HG03097 (cell line): ENCODE measurements at regions not wholly inside any gene's neighbourhood (a gene's known extent, or its start where the extent isn't known, plus 50 kb on each side); places are given as distances from the start of the nearest gene placed in this dataset.
"Not testable (repeated sequence)": the region's sequence is repeated elsewhere in the genome, so short reads cannot be mapped to it uniquely, and the experiment has no call there.

Experiments used
- ATAC-seq: cut with Tn5 transposase; IDR thresholded peaks from one replicate; pipeline ENCODE4 v1.9.1; 2021; ENCODE audit not compliant: unreplicated experiment, low FRiP score

DNA sequence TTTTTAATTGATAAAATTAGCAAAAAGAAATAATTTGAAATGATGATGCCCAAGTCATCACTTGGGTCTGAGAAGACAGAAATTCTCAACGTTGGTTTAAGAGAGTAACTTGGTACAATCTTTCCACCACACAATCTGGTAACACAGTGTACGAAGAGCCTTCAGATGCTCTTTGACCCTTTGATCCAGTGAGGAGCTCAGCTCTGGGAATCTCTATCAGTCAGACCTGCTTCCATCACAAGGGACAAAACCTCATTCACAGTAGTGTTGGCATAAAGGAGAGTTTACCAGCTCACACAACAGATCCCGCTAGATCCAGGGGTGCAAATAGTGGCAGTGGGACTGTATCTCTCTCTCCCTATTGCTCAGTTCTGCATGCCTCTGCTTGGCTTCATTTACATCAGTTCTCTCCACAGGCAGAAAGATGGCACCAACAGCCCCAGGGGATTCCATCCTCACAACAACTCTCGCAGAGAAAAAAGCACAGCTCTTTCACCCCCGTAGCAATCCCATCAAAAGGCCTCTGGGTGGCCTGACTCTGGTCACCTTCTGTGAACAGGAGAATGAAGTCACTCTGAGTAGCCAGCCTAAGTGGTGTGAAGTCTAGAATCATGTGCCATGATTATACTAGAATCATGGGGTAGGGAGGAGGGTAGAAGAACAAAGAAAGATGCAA, 119.7 kb downstream of the ZNF281 start:
- ATAC-seq = no peak

DNA sequence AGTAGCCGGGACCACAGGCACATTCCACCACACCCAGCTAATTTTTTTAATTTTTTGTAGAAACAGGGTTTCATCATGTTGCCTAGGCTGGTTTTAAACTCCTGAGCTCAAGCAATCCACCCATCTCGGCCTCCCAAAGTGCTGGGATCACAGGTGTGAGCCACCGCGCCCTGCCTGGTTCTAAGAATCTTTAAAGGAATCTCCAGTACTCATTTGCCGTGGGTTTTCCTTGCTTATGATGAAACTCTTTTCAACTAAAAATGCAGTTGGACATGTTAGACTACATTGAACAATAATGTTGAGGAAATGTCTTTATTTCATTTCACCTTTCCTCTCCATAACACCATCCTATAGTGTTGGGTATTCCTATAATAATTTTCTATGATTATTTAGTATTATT, 121.6 kb downstream of the ZNF281 start:
- ATAC-seq = no peak

DNA sequence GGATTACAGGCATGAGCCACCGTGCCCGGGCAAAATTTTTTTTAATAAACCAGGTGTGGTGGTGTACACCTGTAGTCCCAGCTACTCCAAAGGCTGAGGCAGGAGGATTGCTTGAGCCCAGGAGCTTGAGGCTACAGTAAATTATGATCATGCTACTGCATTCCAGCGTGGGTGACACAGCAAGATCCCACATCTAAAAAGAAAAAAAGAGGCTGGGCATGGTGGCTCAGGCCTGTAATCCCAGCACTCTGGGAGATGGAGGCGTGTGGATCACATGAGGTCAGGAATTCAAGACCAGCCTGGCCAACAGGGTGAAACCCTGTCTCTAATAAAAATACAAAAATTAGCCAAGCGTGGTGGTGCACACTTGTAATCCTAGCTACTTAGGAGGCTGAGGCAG, 125.6 kb downstream of the ZNF281 start:
- ATAC-seq = not testable (repeated sequence)

DNA sequence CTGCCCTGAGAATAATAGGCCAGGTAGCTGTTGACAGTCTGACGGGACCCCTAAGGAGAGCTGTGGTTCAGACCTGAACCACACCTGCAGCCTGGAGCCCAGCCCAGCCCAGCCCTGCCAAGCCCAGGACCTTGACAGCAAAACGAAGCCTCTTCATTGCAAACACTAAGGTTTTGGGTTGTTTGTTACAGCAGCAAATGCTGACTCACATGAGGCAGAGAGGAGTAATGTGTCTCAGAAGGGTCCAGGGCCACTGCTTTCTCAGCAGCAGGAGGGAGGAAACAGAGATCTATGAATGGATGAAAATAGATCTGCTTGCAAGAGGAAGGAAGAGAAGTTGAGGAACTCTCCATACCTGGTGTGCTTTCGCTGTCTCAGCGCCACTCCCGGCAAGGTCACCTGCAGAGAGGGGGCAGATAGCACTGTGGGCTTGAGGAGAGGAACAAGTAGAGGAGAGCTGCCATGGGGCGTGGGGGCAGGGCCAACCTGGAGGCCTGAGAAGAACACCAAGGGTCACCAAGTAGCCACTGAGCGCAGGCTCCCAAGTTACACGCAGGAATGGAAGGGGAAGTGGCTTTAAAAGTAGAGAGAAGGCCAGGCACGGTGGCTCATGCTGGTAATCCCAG, 127.2 kb downstream of the ZNF281 start:
- no peak for ATAC-seq

DNA sequence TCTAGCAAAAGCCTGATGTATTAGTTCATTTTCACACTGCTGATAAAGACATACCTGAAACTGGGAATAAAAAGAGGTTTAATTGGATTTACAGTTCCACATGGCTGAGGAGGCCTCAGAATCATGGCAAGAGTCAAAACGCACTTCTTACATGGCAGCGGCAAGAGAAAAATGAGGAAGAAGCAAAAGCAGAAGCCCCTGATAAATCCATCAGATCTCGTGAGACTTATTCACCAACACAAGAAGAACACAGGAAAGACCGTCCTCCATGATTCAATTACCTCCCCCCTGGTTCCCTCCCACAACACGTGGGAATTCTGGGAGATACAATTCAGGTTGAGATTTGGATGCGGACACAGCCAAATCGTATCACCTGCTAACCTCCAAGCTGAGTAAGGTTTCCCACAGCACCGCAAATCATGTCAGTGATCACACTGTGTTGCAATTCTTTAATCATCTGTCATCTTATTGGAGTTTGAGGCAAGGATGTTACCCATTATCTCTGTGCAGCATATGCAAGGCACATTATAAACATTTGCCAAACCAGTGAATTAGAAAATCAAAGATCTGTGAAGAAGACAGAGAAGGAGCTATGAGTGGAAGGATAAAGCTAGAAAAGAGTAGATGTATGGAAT, 128.5 kb downstream of the ZNF281 start:
- no peak for ATAC-seq

DNA sequence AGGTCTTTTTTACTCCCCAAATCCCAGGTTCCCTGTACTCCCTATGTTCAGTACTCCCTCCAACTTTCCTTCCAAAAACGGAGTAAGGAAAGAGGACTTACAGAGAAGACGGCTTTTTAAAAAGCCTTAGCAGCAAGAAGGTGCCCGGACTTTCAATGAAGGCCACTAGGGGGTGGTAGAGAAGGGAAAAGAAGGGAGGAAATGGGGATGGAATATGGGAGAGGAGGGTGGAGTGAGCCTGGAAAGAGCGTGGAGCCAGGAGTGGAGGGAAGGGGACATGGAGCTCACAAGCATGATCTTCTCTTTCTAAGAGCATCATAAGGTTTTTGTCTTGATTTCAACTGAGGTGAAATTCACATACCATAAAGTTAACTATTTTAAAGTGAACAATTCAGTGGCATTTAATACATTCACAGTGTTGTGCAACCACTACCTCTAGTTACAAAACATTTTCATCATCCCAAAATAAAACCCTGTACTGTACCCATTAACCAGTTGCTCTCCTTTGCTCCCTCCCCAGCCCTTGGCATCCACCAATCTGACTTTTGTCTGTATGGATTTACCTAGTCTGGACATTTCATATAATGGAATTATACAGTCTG, 129.9 kb downstream of the ZNF281 start:
- no peak for ATAC-seq

DNA sequence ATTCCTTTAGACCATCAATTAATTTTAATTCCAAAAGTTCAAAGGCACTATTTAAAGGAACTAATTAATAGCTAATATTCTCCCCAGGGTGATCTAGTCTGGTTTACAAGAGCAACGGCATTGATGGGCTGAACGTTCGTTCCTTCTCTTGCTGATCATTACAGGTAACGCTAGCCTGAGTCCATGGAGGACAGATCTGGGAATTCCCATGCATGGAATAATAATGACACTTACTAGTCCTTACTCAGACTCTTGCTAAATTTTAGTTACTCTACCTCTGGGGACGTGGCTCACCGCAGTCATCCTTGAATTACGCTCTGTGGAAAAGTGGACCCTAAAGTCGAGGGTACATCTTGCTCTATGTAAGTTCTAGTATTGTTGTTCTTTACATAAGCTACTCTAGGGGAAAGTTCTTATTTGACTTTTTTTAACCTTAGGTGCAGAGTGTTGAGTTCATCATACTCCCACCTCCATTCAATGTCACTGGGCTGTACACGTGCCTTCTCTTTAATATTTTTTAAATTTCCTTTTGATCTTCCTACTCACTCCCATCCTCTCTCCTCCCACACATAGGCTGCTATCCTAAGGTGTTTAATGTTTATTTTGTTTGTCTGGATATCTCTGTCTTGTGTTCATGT, 133.9 kb downstream of the ZNF281 start:
- ATAC-seq = no peak

DNA sequence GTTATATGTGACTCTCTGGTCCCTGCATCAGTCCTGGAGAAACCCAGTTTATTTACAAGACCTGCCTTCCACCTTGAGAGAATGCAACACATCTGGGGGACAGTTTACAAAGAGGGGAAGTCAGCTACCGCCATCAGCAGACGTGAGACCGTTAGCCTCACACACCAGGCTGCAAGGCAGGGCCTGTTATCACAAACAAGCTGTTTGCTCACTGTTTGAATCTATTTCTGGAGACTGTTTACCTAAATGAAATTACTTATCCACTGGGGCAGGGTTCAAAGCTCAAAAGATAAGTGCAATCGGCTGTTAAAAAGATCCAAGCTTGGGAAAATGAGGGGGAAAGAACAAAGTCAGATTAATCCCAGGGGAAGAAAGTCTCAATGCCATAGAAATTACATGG, 134.4 kb downstream of the ZNF281 start:
- no peak for ATAC-seq

DNA sequence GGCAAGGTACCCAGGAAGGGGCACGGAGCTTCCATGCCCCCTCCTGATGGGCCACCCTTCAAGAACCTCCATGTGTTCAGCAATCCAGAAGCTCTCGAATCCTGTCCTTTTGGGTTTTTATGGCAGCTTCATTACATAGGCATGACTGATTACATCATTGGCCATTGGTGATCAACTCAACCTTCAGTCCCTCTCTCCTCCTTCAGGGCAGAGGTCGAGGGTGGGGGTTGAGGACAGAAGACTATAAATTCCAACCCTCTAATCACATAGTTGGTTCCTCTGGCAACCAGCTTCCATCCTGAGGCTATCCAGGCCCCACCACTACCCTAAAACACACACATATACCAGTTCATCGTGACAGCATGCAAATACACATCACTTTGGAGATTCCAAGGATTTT, 135.7 kb downstream of the ZNF281 start:
- ATAC-seq = no peak

DNA sequence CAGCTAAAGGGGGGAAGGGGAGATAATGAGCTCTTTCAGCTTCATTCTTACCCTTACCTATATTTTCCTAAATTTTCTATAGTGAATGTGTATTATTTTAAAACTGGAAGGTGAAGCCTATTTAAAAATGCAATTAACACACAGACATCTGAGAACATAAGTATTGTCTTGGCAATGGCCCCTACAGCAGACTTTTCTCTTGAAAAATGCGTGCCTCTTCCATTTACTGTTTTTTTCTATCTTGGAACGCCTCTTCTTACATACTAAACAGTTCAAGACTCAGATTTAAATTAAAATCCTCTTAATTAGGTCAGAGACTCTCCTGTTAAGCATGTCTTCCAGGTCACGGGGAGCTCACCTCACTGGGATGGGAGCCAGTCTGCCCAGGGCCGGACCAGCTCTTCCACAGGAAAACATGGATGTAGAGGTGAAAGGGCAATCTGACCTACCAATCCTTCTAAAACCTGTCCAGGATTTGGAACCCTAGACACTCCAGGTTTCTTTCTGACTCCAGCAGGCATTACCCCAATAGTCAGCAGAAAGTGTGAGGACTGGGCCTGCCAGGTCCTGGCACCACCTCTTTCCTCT, 137.3 kb downstream of the ZNF281 start:
- no peak for ATAC-seq

DNA sequence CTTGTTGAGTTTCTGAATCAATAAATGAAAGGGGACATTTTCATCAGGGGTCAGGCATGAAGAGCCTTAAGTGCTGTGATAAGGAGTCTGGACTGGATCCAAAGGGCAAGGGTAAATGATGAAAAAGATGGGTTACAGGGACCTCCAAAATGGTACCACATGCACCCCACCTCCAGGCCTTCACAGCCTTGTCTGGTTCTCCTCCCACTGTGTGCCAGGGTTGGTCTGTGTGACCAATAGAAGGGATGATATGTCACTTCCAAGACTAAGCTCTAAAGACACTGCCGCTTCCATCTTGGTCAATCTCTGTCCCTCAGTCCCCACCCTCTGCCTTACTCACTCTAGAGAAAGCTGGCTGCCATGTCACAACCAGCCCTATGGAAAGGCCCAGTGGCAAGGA, 140.6 kb downstream of the ZNF281 start:
- no peak for ATAC-seq

DNA sequence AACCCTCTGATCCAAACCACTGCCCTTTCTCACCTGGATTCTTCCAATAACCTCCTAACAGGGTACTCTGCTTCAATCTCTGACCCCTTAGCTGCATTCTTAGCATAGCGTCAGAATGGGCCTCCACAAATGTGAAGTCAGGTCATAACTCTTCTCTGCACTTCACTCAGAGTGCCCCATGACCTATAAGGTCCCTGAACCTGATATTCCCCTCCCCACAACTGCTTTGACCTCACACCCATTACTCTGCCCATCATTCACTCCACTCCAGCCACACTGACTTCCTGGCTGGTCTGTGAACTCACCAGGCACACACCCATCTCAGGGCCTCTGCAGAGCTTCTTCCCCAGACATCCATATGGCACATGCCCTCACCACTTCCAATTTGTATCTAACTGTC, 141.9 kb downstream of the ZNF281 start:
- no peak for ATAC-seq

DNA sequence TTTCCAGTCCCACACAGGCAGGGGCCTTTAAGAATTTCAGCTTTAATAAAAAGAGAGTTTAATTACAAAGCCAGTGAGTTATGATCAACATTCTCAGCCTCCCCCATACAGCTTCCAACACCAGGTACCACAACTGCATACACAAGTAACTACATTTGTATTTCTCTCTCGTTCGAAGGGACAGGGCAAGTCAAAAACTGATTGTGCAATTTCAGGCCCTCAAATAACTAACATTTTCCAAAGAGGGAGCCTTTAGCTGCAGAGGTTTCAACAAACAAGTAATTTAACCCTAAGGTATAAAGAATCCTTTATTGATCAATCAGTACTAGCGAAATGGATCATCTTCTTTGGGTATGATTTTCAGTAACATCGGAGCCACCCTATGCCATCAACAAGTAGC, 142.4 kb downstream of the ZNF281 start:
- ATAC-seq = no peak

DNA sequence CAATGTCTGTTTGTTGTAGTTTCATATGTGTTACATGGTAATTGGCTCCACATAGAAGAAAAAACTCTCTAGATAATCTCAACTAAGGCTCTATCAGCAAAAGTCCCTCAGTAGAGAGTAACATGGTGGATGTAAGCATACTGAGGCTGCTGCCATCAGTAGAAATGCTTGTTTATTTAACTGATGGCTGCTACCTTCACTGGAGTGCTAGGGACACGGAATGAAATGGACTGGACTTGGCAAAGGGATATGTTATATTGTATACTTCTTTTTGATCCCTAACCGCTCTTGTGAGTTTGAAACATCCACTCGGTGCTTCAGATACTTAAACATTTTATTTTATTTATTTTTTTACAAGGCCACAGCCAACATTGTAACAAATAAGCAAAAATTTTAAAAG, 143.0 kb downstream of the ZNF281 start:
- no peak for ATAC-seq

DNA sequence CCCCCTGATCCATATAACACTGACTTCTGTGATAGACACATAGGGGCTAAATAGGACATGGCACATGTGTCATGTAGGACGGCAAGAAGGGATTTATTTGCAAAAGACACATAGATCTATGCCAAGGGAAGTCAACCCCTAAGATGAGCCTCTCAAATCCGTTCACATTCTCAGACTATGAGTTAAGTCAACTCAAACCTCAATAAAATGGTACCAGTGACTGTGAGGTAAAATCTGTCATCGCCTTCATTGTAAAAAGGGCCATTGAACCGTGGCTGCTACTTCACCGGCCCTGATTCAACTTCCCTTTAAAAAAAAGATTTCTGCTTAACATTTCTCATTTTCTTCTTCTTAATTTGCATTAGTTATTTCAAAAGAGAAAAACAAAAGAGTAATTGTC, 144.0 kb downstream of the ZNF281 start:
- no peak for ATAC-seq

DNA sequence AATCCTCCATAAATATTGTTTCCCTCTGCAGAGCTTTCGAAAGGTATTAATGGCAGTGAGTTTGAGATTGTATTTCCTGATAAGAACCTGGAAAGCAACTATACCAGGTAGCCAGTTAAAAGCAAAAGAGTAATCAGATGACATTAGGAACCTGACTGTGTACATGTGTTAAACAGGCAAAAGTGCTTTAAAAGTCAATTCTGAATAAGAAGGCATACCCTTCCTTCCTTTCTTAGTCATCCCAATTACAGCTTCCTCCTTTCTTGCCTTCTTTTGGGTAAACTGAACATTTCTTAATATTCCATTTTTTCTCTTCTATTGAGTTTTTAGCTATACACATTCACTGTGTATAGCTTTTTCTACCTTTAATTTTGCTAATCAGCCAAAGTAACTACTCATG, 144.7 kb downstream of the ZNF281 start:
- ATAC-seq = no peak

DNA sequence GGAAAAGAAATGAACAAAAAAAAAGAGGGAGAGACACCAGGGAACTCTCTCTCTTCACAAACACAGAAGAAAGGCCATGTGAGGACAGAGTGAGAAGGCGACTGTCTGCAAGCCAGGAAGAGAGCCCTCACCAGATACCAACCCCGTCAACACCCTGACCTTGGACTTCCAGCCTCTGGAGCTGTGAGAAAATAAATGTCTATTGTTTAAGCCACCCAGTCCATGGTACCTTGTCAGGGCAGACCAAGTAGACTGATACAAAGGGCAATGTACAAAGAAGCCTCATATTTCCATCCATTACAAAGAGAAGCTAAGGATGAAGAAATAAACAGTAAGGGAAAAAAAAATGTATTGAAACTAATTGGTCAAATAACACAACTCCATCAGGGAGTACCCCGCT, 146.6 kb downstream of the ZNF281 start:
- ATAC-seq = no peak

DNA sequence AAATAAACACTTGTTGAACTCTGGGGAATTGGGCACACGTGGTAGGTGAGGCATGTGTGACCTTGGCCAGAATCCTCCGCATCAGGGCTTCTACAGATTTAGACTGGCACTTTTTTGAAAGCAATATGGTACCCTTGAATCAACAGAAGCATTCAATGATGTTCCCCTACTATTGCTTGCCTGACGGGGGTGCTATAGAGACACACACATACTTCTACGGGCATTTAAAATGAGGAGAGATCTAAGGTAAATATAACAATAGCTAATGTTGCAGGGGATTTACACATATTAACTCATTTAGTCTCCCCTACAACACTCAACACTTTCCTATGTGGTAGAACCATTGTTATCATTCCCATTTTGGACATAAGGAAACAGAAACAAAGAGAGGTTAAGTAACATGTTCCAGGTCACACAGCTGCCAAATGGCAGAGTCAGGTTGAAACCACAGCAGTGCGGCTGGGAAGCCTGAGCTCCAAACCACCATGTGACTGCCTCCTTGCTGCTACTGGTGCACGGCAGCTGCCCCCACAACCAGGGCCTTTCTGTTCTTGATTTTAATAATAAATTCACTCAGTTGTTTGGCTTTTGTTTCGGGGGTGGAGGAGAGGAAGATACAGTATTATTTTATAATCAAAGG, 147.4 kb downstream of the ZNF281 start:
- ATAC-seq = no peak

DNA sequence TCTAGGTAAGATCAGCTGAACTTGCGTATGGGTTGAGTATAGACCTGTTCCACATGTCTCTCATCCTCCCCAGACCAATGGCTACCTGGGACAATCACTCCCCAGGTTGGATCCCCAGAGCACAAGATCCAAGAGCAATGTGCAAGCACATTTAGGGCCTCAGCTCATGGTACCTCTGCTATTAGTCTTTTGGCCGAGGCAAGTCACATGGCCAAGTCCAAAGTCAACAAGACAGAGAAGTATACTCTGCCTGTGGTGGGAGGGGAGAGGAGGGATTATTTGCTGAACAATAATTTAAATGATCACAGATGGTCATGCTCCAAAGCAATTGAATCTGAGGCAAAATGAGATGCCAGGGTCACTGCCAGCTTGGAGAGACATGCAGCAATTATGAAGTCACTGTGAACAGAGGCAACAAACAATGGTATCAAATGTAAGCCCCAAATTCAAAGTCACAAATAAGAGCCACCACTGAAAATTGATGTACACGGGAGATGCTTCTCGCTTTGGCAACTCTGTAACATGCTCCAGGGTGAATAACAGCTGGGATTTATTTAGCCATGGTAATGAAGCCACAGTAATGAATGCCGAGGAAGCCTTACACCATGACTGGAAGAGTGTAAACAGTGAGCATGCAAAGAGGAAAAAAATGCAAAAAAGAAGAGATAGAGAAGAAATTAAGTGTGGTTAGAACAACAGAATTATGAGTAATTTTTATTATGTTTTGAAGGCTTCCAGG, 149.1 kb downstream of the ZNF281 start:
- ATAC-seq = no peak
